Posterior cingulate gyrus (tissue), 11 donors: ENCODE measurements at regions not wholly inside any gene's neighbourhood (a gene's known extent, or its start where the extent isn't known, plus 50 kb on each side); places are given as distances from the start of the nearest gene placed in this dataset.

Experiments used
- DNase-seq, 10 donors: peaks; one replicate each; pipeline versions ENCODE4 v3.0.0 to v3.0.0-alpha.2; 2020 to 2021; ENCODE audit warnings: mixed read lengths in 3 of 10
- intact Hi-C: fragments of 100-400 bp; cut with DNase I; formaldehyde crosslinking; loops from one replicate; pipeline ENCODE4 v1.15.1; 2023

- intact Hi-C loops, result no loop called here
- DNase-seq, result no peak
Observed at GRCh38 chr5:12825163-12825562, 920.9 kb upstream of the CTNND2 start.

GRCh38 chr5:12805165-12805698, 901.0 kb upstream of the CTNND2 start:
- intact Hi-C loops, result no loop called here

GRCh38 chr5:12799165-12799564, 894.9 kb upstream of the CTNND2 start:
- DNase-seq, result no peak
- intact Hi-C loops, result no loop called here

More at GRCh38 chr5:12805165-12805698, 901.0 kb upstream of the CTNND2 start:
- peak in 3 of 10 donors; percentile 27 to 62 (median 49) for DNase-seq

- intact Hi-C loops, result no loop called here
- no peak for DNase-seq
Observed at GRCh38 chr5:12795333-12795663, 891.1 kb upstream of the CTNND2 start.

- peak in 3 of 10 donors; percentile 58 to 81 (median 78) for DNase-seq
- intact Hi-C loops, result no loop called here
Observed at GRCh38 chr5:12794476-12795332, 890.5 kb upstream of the CTNND2 start.

- intact Hi-C loops, result no loop called here
- no peak for DNase-seq
Observed at GRCh38 chr5:12793373-12793772, 889.1 kb upstream of the CTNND2 start.

- intact Hi-C loops, result no loop called here
- DNase-seq, result no peak
Observed at GRCh38 chr5:12780536-12780935, 876.3 kb upstream of the CTNND2 start.

GRCh38 chr5:12777342-12777741, 873.1 kb upstream of the CTNND2 start:
- no peak for DNase-seq
- intact Hi-C loops, result no loop called here

- no peak for DNase-seq
- intact Hi-C loops, result no loop called here
Observed at GRCh38 chr5:12772276-12772675, 868.0 kb upstream of the CTNND2 start.

- intact Hi-C loops, result no loop called here
- DNase-seq, result no peak
Observed at GRCh38 chr5:12759377-12759776, 855.1 kb upstream of the CTNND2 start.

GRCh38 chr5:12757035-12757434, 852.8 kb upstream of the CTNND2 start:
- intact Hi-C loops, result no loop called here

GRCh38 chr5:12745537-12745936, 841.3 kb upstream of the CTNND2 start:
- no peak for DNase-seq
- intact Hi-C loops, result no loop called here

More at GRCh38 chr5:12757035-12757434, 852.8 kb upstream of the CTNND2 start:
- DNase-seq, result no peak

GRCh38 chr5:12743582-12743981, 839.3 kb upstream of the CTNND2 start:
- DNase-seq, result peak in 2 of 10 donors; percentile 61 to 64
- intact Hi-C loops, result no loop called here

- no peak for DNase-seq
- intact Hi-C loops, result no loop called here
Observed at GRCh38 chr5:12730354-12730753, 826.1 kb upstream of the CTNND2 start.

- DNase-seq, result peak in 1 of 10 donors; percentile 60
- intact Hi-C loops, result no loop called here
Observed at GRCh38 chr5:12716664-12717063, 812.4 kb upstream of the CTNND2 start.

GRCh38 chr5:12707560-12707959, 803.3 kb upstream of the CTNND2 start:
- intact Hi-C loops, result no loop called here

GRCh38 chr5:12704955-12705354, 800.7 kb upstream of the CTNND2 start:
- intact Hi-C loops, result no loop called here
- DNase-seq, result no peak

More at GRCh38 chr5:12707560-12707959, 803.3 kb upstream of the CTNND2 start:
- DNase-seq, result no peak

GRCh38 chr5:12703254-12703653, 799.0 kb upstream of the CTNND2 start:
- no peak for DNase-seq
- intact Hi-C loops, result no loop called here

- intact Hi-C loops, result no loop called here
- no peak for DNase-seq
Observed at GRCh38 chr5:12695651-12696050, 791.4 kb upstream of the CTNND2 start.

- DNase-seq, result no peak
- intact Hi-C loops, result no loop called here
Observed at GRCh38 chr5:12691330-12691729, 787.1 kb upstream of the CTNND2 start.

GRCh38 chr5:12690361-12690760, 786.1 kb upstream of the CTNND2 start:
- DNase-seq, result no peak
- intact Hi-C loops, result no loop called here

GRCh38 chr5:12683249-12683648, 779.0 kb upstream of the CTNND2 start:
- DNase-seq, result no peak
- intact Hi-C loops, result no loop called here
